Memory B cell (primary cell): ENCODE measurements at regions not wholly inside any gene's neighbourhood (a gene's known extent, or its start where the extent isn't known, plus 50 kb on each side); places are given as distances from the start of the nearest gene placed in this dataset.

Experiments
- ATAC-seq: fragments of 150-1000 bp; cut with Tn5 transposase; 2 replicates; pipeline ENCODE4 v1.10.0; 2021; ENCODE audit warnings: low read depth, mild to moderate bottlenecking, moderate library complexity
- DNase-seq, 2 donors: peaks; one replicate each; pipeline ENCODE4 v3.0.0; 2022; ENCODE audit warnings: low spot score in 2 of 2
- H3K27ac Mint-ChIP-seq: one replicate; pipeline ENCODE4 v1.8.0; 2022; ENCODE audit warnings: mild to moderate bottlenecking, moderate library complexity, mixed read lengths
- H3K27me3 Mint-ChIP-seq: one replicate; pipeline ENCODE4 v1.8.0; 2022; ENCODE audit warnings: mixed read lengths
- H3K36me3 Mint-ChIP-seq: one replicate; pipeline ENCODE4 v1.8.0; 2022; ENCODE audit warnings: mild to moderate bottlenecking, mixed read lengths
- H3K4me1 Mint-ChIP-seq: one replicate; pipeline ENCODE4 v1.8.0; 2022; ENCODE audit warnings: mixed read lengths
- H3K4me3 Mint-ChIP-seq: one replicate; pipeline ENCODE4 v1.8.0; 2022; ENCODE audit warnings: mild to moderate bottlenecking, moderate library complexity, mixed read lengths
- H3K9me3 Mint-ChIP-seq: one replicate; pipeline ENCODE4 v1.8.0; 2022; ENCODE audit warnings: mixed read lengths

- Mint-ChIP-seq H3K4me3 (peak overlapping the region; percentile 89), H3K4me1 (peaks cover 33% of the 10 kb centered on the region), H3K36me3 (peaks cover 12% of the 10 kb centered on the region)
These were observed 56.5 kb upstream of the PCGF5 start for GRCh38 chr10:91163869-91164474.

GRCh38 chr10:91164520-91165065 lies 55.9 kb upstream of the PCGF5 start:
- peaks cover 33% of the 10 kb centered on the region for H3K4me1 Mint-ChIP-seq
- H3K27ac Mint-ChIP-seq: peak overlapping the region; percentile 93
- peaks cover 5% of the 10 kb centered on the region for H3K9me3 Mint-ChIP-seq
- DNase-seq (no peak), ATAC-seq (no peak)
- no peaks in the 10 kb centered on the region for H3K27me3 Mint-ChIP-seq
- peaks cover 13% of the 10 kb centered on the region for H3K36me3 Mint-ChIP-seq
- peak overlapping the region; percentile 89 for H3K4me3 Mint-ChIP-seq

More at GRCh38 chr10:91163869-91164474, 56.5 kb upstream of the PCGF5 start:
- Mint-ChIP-seq H3K27ac (peak overlapping the region; percentile 93), H3K9me3 (peaks cover 5% of the 10 kb centered on the region), H3K27me3 (no peaks in the 10 kb centered on the region)
- peak in 1 of 2 donors; percentile 45 for DNase-seq
- peak; percentile 5 for ATAC-seq

GRCh38 chr10:91167406-91167805 lies 53.1 kb upstream of the PCGF5 start:
- Mint-ChIP-seq H3K27me3 (no peaks in the 10 kb centered on the region), H3K4me3 (no peak overlapping the region), H3K36me3 (peaks cover 22% of the 10 kb centered on the region), H3K9me3 (peaks cover 9% of the 10 kb centered on the region), H3K4me1 (peaks cover 35% of the 10 kb centered on the region), H3K27ac (peak overlapping the region; percentile 28)
- no peak for ATAC-seq
- DNase-seq: no peak

- Mint-ChIP-seq H3K4me3 (no peak overlapping the region), H3K27me3 (no peaks in the 10 kb centered on the region), H3K9me3 (peaks cover 9% of the 10 kb centered on the region), H3K4me1 (peaks cover 32% of the 10 kb centered on the region), H3K36me3 (peaks cover 28% of the 10 kb centered on the region), H3K27ac (no peak overlapping the region)
- no peak for ATAC-seq
- DNase-seq: no peak
These were observed 50.0 kb upstream of the PCGF5 start for GRCh38 chr10:91170418-91170817.
